Lower lobe of right lung (tissue), 2 donors: ENCODE measurements at regions not wholly inside any gene's neighbourhood (a gene's known extent, or its start where the extent isn't known, plus 50 kb on each side); places are given as distances from the start of the nearest gene placed in this dataset.

ENCODE experiments used
- ATAC-seq, 2 donors: fragments of 200-7000 bp; cut with Tn5 transposase; one replicate each; pipeline ENCODE4 v1.9.1; 2020 to 2022; ENCODE audit warnings: mild to moderate bottlenecking in 2 of 2, moderate library complexity in 2 of 2
- DNase-seq: peaks from one replicate; pipeline ENCODE4 v3.0.0-alpha.2; 2020
- H3K27ac ChIP-seq: fragments of 200-600 bp; one replicate; pipeline ENCODE4 v1.8.0; 2022
- H3K27me3 ChIP-seq: fragments of 200-600 bp; one replicate; pipeline ENCODE4 v1.8.0; 2022; ENCODE audit warnings: low read depth
- H3K36me3 ChIP-seq: fragments of 200-600 bp; one replicate; pipeline ENCODE4 v1.8.0; 2022; ENCODE audit warnings: mild to moderate bottlenecking
- H3K4me1 ChIP-seq: fragments of 200-600 bp; one replicate; pipeline ENCODE4 v1.8.0; 2022
- H3K4me3 ChIP-seq: fragments of 200-600 bp; one replicate; pipeline ENCODE4 v1.8.0; 2022; ENCODE audit warnings: mild to moderate bottlenecking
- H3K9me3 ChIP-seq: fragments of 200-600 bp; one replicate; pipeline ENCODE4 v1.8.0; 2022
- CTCF ChIP-seq: fragments of 200-600 bp; IDR thresholded peaks from one replicate; pipeline ENCODE4 v1.8.0; 2022; ENCODE audit warnings: antibody characterized with exemption, mild to moderate bottlenecking
- intact Hi-C: fragments of 100-400 bp; cut with DNase I; formaldehyde crosslinking; loops from one replicate; pipeline ENCODE4 v1.11.0; 2022
- donor health status: DM: no; HTN: yes; CAD: no; lungs with severe emphysema.

- Histone ChIP-seq H3K27me3 (no peaks in the 10 kb centered on the region), H3K9me3 (peaks cover 27% of the 10 kb centered on the region), H3K36me3 (no peaks in the 10 kb centered on the region), H3K4me3 (no peak overlapping the region), H3K4me1 (no peaks in the 10 kb centered on the region), H3K27ac (no peak overlapping the region)
- intact Hi-C loops = no loop called here
- TF ChIP-seq CTCF = no peak
- DNase-seq (peak; percentile 31), ATAC-seq (no peak)
Measured at GRCh38 chr10:124270530-124271327, 148.0 kb downstream of the OAT start.

GRCh38 chr10:124268976-124269375 is 149.7 kb downstream of the OAT start:
- no peak overlapping the region for H3K27ac ChIP-seq
- DNase-seq = peak; percentile 22
- H3K9me3 ChIP-seq = peaks cover 23% of the 10 kb centered on the region
- ATAC-seq = no peak
- no peak overlapping the region for H3K4me3 ChIP-seq
- no peak for TF ChIP-seq CTCF
- intact Hi-C loops = no loop called here
- no peaks in the 10 kb centered on the region for H3K27me3 ChIP-seq
- H3K36me3 ChIP-seq = no peaks in the 10 kb centered on the region
- H3K4me1 ChIP-seq = no peaks in the 10 kb centered on the region

GRCh38 chr10:124267911-124268549 is 150.7 kb downstream of the OAT start:
- no peak for ATAC-seq
- DNase-seq = peak; percentile 14
- intact Hi-C loops = no loop called here

GRCh38 chr10:124267231-124267885 is 151.4 kb downstream of the OAT start:
- TF ChIP-seq CTCF = no peak
- H3K9me3 ChIP-seq = peaks cover 7% of the 10 kb centered on the region
- no peaks in the 10 kb centered on the region for H3K27me3 ChIP-seq
- DNase-seq = peak; percentile 47
- H3K27ac ChIP-seq = no peak overlapping the region
- ATAC-seq = peak; percentile 30 to 40
- intact Hi-C loops = no loop called here
- no peaks in the 10 kb centered on the region for H3K4me1 ChIP-seq
- no peaks in the 10 kb centered on the region for H3K36me3 ChIP-seq
- H3K4me3 ChIP-seq = no peak overlapping the region

More at GRCh38 chr10:124267911-124268549, 150.7 kb downstream of the OAT start:
- Histone ChIP-seq H3K36me3 (no peaks in the 10 kb centered on the region), H3K27ac (no peak overlapping the region), H3K27me3 (no peaks in the 10 kb centered on the region), H3K4me3 (no peak overlapping the region), H3K9me3 (peaks cover 14% of the 10 kb centered on the region), H3K4me1 (no peaks in the 10 kb centered on the region)
- no peak for TF ChIP-seq CTCF

- no peak for TF ChIP-seq CTCF
- intact Hi-C loops = no loop called here
- no peaks in the 10 kb centered on the region for H3K4me1 ChIP-seq
- no peaks in the 10 kb centered on the region for H3K36me3 ChIP-seq
- peaks cover under 1% of the 10 kb centered on the region for H3K9me3 ChIP-seq
- no peaks in the 10 kb centered on the region for H3K27me3 ChIP-seq
- H3K27ac ChIP-seq = no peak overlapping the region
- ATAC-seq (no peak), DNase-seq (peak; percentile 26)
- no peak overlapping the region for H3K4me3 ChIP-seq
Measured at GRCh38 chr10:124266468-124267230, 152.1 kb downstream of the OAT start.
